A673 (cell line): ENCODE measurements at regions not wholly inside any gene's neighbourhood (a gene's known extent, or its start where the extent isn't known, plus 50 kb on each side); places are given as distances from the start of the nearest gene placed in this dataset.

Experiments
- EZH2 ChIP-seq: fragments of 200-600 bp; sonication (generic); IDR thresholded peaks from 2 replicates; pipeline ENCODE4 v1.6.1; 2017; ENCODE audit warnings: borderline replicate concordance, low read depth, mild to moderate bottlenecking, mixed read lengths, antibody characterized with exemption, low read length; ENCODE audit not compliant: poor library complexity, severe bottlenecking
- TF ChIP-seq, protein P1 (sequence below): fragments of 300-800, 200-600 bp; sonication (generic); conservative IDR thresholded peaks from 2 replicates; pipeline ENCODE4 v1.5.1; 2017; ENCODE audit warnings: low read depth, mild to moderate bottlenecking, antibody characterized with exemption, low read length, moderate library complexity, mixed read lengths

DNA sequence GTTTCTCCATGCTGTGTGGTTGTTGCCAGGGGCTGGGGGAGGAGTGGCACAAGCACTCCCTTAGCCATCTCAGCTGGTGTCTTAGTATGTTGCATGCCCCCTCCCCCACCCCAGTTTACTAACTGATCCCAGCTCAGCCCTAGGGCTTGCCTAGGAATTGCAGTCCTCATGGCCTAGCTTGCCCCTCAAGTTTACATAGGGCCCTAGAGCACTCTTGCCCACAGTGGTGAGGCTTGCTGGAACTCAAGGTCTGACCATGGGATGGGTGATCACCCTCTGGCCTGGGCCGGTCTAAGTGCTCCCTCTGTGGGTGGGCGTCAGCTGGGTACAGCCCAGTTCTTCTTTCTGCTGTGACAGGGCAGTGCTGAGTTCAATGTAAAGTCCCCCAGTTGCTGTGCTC, 156.1 kb upstream of the PIEZO2 start:
- TF ChIP-seq, protein P1, sequence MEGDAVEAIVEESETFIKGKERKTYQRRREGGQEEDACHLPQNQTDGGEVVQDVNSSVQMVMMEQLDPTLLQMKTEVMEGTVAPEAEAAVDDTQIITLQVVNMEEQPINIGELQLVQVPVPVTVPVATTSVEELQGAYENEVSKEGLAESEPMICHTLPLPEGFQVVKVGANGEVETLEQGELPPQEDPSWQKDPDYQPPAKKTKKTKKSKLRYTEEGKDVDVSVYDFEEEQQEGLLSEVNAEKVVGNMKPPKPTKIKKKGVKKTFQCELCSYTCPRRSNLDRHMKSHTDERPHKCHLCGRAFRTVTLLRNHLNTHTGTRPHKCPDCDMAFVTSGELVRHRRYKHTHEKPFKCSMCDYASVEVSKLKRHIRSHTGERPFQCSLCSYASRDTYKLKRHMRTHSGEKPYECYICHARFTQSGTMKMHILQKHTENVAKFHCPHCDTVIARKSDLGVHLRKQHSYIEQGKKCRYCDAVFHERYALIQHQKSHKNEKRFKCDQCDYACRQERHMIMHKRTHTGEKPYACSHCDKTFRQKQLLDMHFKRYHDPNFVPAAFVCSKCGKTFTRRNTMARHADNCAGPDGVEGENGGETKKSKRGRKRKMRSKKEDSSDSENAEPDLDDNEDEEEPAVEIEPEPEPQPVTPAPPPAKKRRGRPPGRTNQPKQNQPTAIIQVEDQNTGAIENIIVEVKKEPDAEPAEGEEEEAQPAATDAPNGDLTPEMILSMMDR, result no peak
- no peak for TF ChIP-seq EZH2
